ENCODE measurements at regions not wholly inside any gene's neighbourhood (a gene's known extent, or its start where the extent isn't known, plus 50 kb on each side); places are given as distances from the start of the nearest gene placed in this dataset.

DNA sequence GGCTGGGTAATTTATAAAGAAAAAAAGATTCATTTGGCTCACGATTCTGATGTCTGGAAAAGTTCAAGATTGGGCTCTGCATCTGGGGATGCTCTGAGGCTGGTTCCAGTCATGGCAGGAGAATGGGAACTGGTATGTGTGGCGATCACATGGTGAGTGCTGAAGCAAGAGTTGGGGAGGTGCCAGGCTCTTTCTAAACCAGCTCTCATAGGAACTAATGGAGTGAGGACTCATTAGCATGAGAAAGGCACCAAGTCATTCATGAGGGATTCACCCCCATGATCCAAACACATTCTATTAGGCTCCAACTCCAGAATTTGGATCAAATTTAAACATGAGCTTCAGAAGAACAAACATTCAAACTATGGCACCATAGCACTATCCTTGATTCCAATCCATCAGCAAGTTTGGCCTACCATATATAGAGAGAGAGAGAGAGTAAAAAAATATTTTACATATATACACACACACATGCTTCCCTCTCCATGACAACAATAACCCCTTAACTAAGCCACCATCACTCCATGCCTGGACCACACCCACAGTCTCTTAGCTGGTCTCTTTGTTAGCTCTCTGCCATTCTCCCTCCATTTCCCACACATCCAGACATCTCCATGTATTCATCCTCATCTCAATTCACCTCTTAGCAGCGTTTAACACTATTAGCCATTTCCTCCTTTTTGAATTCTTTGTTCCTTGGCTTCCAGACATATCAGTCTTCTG is 57.9 kb downstream of the NPY start:
- TF ChIP-seq, protein P1, sequence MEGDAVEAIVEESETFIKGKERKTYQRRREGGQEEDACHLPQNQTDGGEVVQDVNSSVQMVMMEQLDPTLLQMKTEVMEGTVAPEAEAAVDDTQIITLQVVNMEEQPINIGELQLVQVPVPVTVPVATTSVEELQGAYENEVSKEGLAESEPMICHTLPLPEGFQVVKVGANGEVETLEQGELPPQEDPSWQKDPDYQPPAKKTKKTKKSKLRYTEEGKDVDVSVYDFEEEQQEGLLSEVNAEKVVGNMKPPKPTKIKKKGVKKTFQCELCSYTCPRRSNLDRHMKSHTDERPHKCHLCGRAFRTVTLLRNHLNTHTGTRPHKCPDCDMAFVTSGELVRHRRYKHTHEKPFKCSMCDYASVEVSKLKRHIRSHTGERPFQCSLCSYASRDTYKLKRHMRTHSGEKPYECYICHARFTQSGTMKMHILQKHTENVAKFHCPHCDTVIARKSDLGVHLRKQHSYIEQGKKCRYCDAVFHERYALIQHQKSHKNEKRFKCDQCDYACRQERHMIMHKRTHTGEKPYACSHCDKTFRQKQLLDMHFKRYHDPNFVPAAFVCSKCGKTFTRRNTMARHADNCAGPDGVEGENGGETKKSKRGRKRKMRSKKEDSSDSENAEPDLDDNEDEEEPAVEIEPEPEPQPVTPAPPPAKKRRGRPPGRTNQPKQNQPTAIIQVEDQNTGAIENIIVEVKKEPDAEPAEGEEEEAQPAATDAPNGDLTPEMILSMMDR (IDR thresholded peaks at IDR 0.05; ENCODE audit: low read depth, low read length), result no peak
- TF ChIP-seq EZH2phosphoT487 (IDR thresholded peaks at IDR 0.05; ENCODE audit: low read depth), result no peak

Measured in OCI-LY3 (cell line).